SK-N-SH (cell line): ENCODE measurements at regions not wholly inside any gene's neighbourhood (a gene's known extent, or its start where the extent isn't known, plus 50 kb on each side); places are given as distances from the start of the nearest gene placed in this dataset.

ENCODE experiments used
- CTCF ChIA-PET: fragments of 300-600, 350-600 bp; formaldehyde crosslinking; extraction: SDS; loops from one replicate; lab custom pipeline; 2021; lab: Yijun Ruan, JAX
- POLR2A ChIA-PET: fragments of 350-600 bp; sonication (Branson Sonifier 250); formaldehyde crosslinking; extraction: SDS; loops from one replicate; lab custom pipeline; 2020; ENCODE audit warnings: antibody characterized with exemption, inconsistent platforms; lab: Yijun Ruan, JAX
- DNase-seq: peaks from one replicate; pipeline ENCODE4 v3.0.0; 2012
- H2AFZ ChIP-seq: fragments of 200-600 bp; sonication (generic); 2 replicates; pipeline ENCODE4 v1.8.1; 2016; ENCODE audit warnings: antibody characterized with exemption, mild to moderate bottlenecking, low read depth
- H3F3A ChIP-seq: fragments of 200-600 bp; sonication (generic); replicated peaks from 2 replicates; pipeline ENCODE3; 2016; ENCODE audit warnings: antibody characterized with exemption, mild to moderate bottlenecking; ENCODE audit not compliant: insufficient read depth
- H3K27ac ChIP-seq, 2 experiments: fragments of 200-500 bp in 1 of 2; fragments of 200-600 bp in 1 of 2; sonication (Bioruptor generic) in 1 of 2; sonication (generic), shearing (Covaris generic) in 1 of 2; 2 replicates each; pipeline versions ENCODE4 v1.5.1 to v1.6.1; 2014 to 2016; ENCODE audit warnings: low read depth in 2 of 2, inconsistent platforms in 1 of 2, low read length in 1 of 2, mild to moderate bottlenecking in 1 of 2, mixed read lengths in 1 of 2
- H3K27me3 ChIP-seq: fragments of 200-600 bp; sonication (generic), shearing (Covaris generic); 2 replicates; pipeline ENCODE4 v1.6.1; 2016; ENCODE audit warnings: mixed run types; ENCODE audit not compliant: insufficient read depth
- H3K36me3 ChIP-seq, 2 experiments: fragments of 200-500 bp in 1 of 2; fragments of 200-600 bp in 1 of 2; sonication (Bioruptor generic) in 1 of 2; sonication (generic) in 1 of 2; replicated peaks in 1 of 2; 2 replicates each; pipeline versions ENCODE3 to v1.5.1; 2014 to 2016; ENCODE audit warnings: low read length in 1 of 2, mild to moderate bottlenecking in 1 of 2; ENCODE audit not compliant: insufficient read depth in 2 of 2, control insufficient read depth in 1 of 2
- H3K4me1 ChIP-seq, 2 experiments: fragments of 200-500 bp in 1 of 2; fragments of 200-600 bp in 1 of 2; sonication (Bioruptor generic) in 1 of 2; sonication (generic), shearing (Covaris generic) in 1 of 2; 2 replicates each; pipeline versions ENCODE4 v1.5.1 to v1.6.1; 2014 to 2016; ENCODE audit warnings: low read depth in 1 of 2, low read length in 1 of 2, mixed run types in 1 of 2; ENCODE audit not compliant: insufficient read depth in 2 of 2, control insufficient read depth in 1 of 2
- H3K4me2 ChIP-seq: fragments of 200-600 bp; sonication (generic), shearing (Covaris generic); 2 replicates; pipeline ENCODE4 v1.6.1; 2017; ENCODE audit warnings: mixed run types
- H3K4me3 ChIP-seq, 2 experiments: fragments of 200-500 bp in 1 of 2; fragments of 200-600 bp in 1 of 2; sonication (Bioruptor generic) in 1 of 2; sonication (generic), shearing (Covaris generic) in 1 of 2; 2 replicates each; pipeline versions ENCODE4 v1.5.1 to v1.8.1; 2014 to 2016; ENCODE audit warnings: low read depth in 2 of 2, inconsistent platforms in 1 of 2, low read length in 1 of 2, mild to moderate bottlenecking in 1 of 2, mixed read lengths in 1 of 2, moderate library complexity in 1 of 2
- H3K79me2 ChIP-seq: fragments of 200-600 bp; sonication (generic); 2 replicates; pipeline ENCODE4 v1.8.1; 2017; ENCODE audit warnings: mild to moderate bottlenecking; ENCODE audit not compliant: insufficient read depth
- H3K9ac ChIP-seq: fragments of 200-600 bp; sonication (generic); 2 replicates; pipeline ENCODE4 v1.6.1; 2017; ENCODE audit warnings: mixed run types
- H3K9me2 ChIP-seq: fragments of 200-600 bp; sonication (generic); 2 replicates; pipeline ENCODE4 v1.6.1; 2017; ENCODE audit warnings: mixed run types
- H3K9me3 ChIP-seq: fragments of 200-600 bp; sonication (generic); 2 replicates; pipeline ENCODE4 v1.6.1; 2017; ENCODE audit warnings: mixed run types, mild to moderate bottlenecking, moderate library complexity
- H4K20me1 ChIP-seq: fragments of 200-600 bp; sonication (generic); 2 replicates; pipeline ENCODE4 v1.6.1; 2017; ENCODE audit warnings: mild to moderate bottlenecking, mixed run types; ENCODE audit not compliant: insufficient read depth
- CHD2 ChIP-seq: fragments of 150-350 bp; IDR thresholded peaks from 2 replicates; pipeline ENCODE4 v1.6.1; 2018; ENCODE audit warnings: low read length; ENCODE audit not compliant: partially characterized antibody
- CTCF ChIP-seq: fragments of 200-600 bp; sonication (generic); IDR thresholded peaks from 2 replicates; pipeline ENCODE4 v1.6.1; 2017; ENCODE audit warnings: antibody characterized with exemption, mild to moderate bottlenecking, moderate library complexity
- ELF1 ChIP-seq: IDR thresholded peaks from 2 replicates; pipeline ENCODE4 v1.4.0; 2012
- EZH2phosphoT487 ChIP-seq: fragments of 200-600 bp; sonication (generic); IDR thresholded peaks from 2 replicates; pipeline ENCODE4 v1.6.1; 2017; ENCODE audit warnings: low read depth, mixed run types, mild to moderate bottlenecking, antibody characterized with exemption, moderate library complexity, borderline replicate concordance
- FOXM1 ChIP-seq: IDR thresholded peaks from 2 replicates; pipeline ENCODE4 v1.4.0; 2012; ENCODE audit warnings: low read depth, mild to moderate bottlenecking
- GABPA ChIP-seq: IDR thresholded peaks from 2 replicates; pipeline ENCODE4 v1.4.0; 2012; ENCODE audit warnings: low read depth, mild to moderate bottlenecking
- IRF3 ChIP-seq: fragments of 150-350 bp; IDR thresholded peaks from 2 replicates; pipeline ENCODE4 v1.6.1; 2016; ENCODE audit warnings: mild to moderate bottlenecking, low read depth, low read length
- JUND ChIP-seq: IDR thresholded peaks from 2 replicates; pipeline ENCODE4 v1.4.0; 2012
- MAX ChIP-seq: IDR thresholded peaks from 2 replicates; pipeline ENCODE4 v1.4.0; 2012; ENCODE audit warnings: low read depth
- MXI1 ChIP-seq: IDR thresholded peaks from 2 replicates; pipeline ENCODE4 v1.6.1; 2012; ENCODE audit warnings: mild to moderate bottlenecking, low read depth, low read length, improper control_type of control experiment
- NFIC ChIP-seq: IDR thresholded peaks from 2 replicates; pipeline ENCODE4 v1.4.0; 2012; ENCODE audit warnings: borderline replicate concordance
- NRF1 ChIP-seq: IDR thresholded peaks from 2 replicates; pipeline ENCODE4 v1.6.1; 2012; ENCODE audit warnings: low read depth, mild to moderate bottlenecking, low read length
- PBX3 ChIP-seq: IDR thresholded peaks from 2 replicates; pipeline ENCODE4; 2012
- POLR2AphosphoS5 ChIP-seq: IDR thresholded peaks from 2 replicates; pipeline ENCODE4 v1.6.1; 2012; ENCODE audit warnings: low read depth, low read length
- RCOR1 ChIP-seq: fragments of 150-350 bp; IDR thresholded peaks from 2 replicates; pipeline ENCODE4 v1.6.1; 2017; ENCODE audit warnings: antibody characterized with exemption, low read length
- RFX5 ChIP-seq: IDR thresholded peaks from 2 replicates; pipeline ENCODE4 v1.6.1; 2012; ENCODE audit warnings: mild to moderate bottlenecking, improper control_type of control experiment, low read length
- RXRA ChIP-seq: IDR thresholded peaks from 2 replicates; pipeline ENCODE4 v1.4.0; 2012; ENCODE audit warnings: low read depth, mild to moderate bottlenecking, borderline replicate concordance
- SIN3A ChIP-seq: IDR thresholded peaks from 2 replicates; pipeline ENCODE4 v1.6.1; 2012; ENCODE audit warnings: low read depth, mild to moderate bottlenecking, low read length, moderate library complexity, borderline replicate concordance
- TCF12 ChIP-seq: IDR thresholded peaks from 2 replicates; pipeline ENCODE4 v1.4.0; 2012
- TEAD4 ChIP-seq: IDR thresholded peaks from 2 replicates; pipeline ENCODE4 v1.4.0; 2012; ENCODE audit warnings: mild to moderate bottlenecking, borderline replicate concordance; ENCODE audit not compliant: insufficient read depth
- USF1 ChIP-seq: IDR thresholded peaks from 2 replicates; pipeline ENCODE4 v1.4.0; 2012; ENCODE audit warnings: low read depth, borderline replicate concordance
- WGBS: methylation state at CpG from one replicate; pipeline ENCODE4 v1.1.6; 2017; ENCODE audit warnings: low lambda C conversion rate; 5-methylcytosine and 5-hydroxymethylcytosine counted together

GRCh38 chr5:39670955-39671354 lies 246.2 kb upstream of the DAB2 start:
- CTCF ChIA-PET: interaction anchor here (1.1 kb wide), 1 partner anchor 44 kb away, joined by 3 read pairs; no protein-coding TSS in a partner anchor
- no peaks in the 10 kb centered on the region for H3K4me1 ChIP-seq
- TF ChIP-seq ELF1 (no peak), NRF1 (no peak), RXRA (no peak), RFX5 (no peak), TEAD4 (no peak), POLR2AphosphoS5 (no peak), TCF12 (no peak), EZH2phosphoT487 (no peak), GABPA (no peak), JUND (no peak), RCOR1 (no peak), SIN3A (no peak), MXI1 (no peak), PBX3 (no peak)
- no peak overlapping the region for H3K27ac ChIP-seq
- no peaks in the 10 kb centered on the region for H4K20me1 ChIP-seq
- H2AFZ ChIP-seq: no peak overlapping the region
- no peak overlapping the region for H3K4me2 ChIP-seq
- H3K4me3 ChIP-seq: no peak overlapping the region
- no peak overlapping the region for H3K9ac ChIP-seq
- DNase-seq: no peak
- no peaks in the 10 kb centered on the region for H3K9me3 ChIP-seq
- H3K9me2 ChIP-seq: no peaks in the 10 kb centered on the region
- POLR2A ChIA-PET: no interaction called here
- no peaks in the 10 kb centered on the region; the same call in 1 of the 2 replicates for H3K27me3 ChIP-seq
- H3K79me2 ChIP-seq: no peaks in the 10 kb centered on the region
- no peaks in the 10 kb centered on the region for H3K36me3 ChIP-seq
- H3F3A ChIP-seq: no peaks in the 10 kb centered on the region

- Histone ChIP-seq H3F3A (no peaks in the 10 kb centered on the region), H3K79me2 (no peaks in the 10 kb centered on the region), H3K27me3 (no peaks in the 10 kb centered on the region; the same call in 1 of the 2 replicates), H3K9ac (no peak overlapping the region), H3K4me2 (no peak overlapping the region), H3K9me2 (no peaks in the 10 kb centered on the region), H3K36me3 (no peaks in the 10 kb centered on the region), H3K4me1 (no peaks in the 10 kb centered on the region), H3K9me3 (no peaks in the 10 kb centered on the region), H4K20me1 (no peaks in the 10 kb centered on the region), H3K27ac (no peak overlapping the region), H3K4me3 (no peak overlapping the region), H2AFZ (no peak overlapping the region)
- 11% methylated on average over 6 of the region's 6 CpGs for WGBS
- TF ChIP-seq FOXM1 (no peak), NFIC (no peak), CTCF (no peak), USF1 (no peak), IRF3 (no peak), RXRA (no peak), TEAD4 (no peak), CHD2 (no peak), MAX (no peak), TCF12 (no peak)
- POLR2A ChIA-PET: no interaction called here
- CTCF ChIA-PET: interaction anchor here (1.1 kb wide), 1 partner anchor 44 kb away, joined by 3 read pairs; no protein-coding TSS in a partner anchor
- no peak for DNase-seq
These were observed 245.6 kb upstream of the DAB2 start for GRCh38 chr5:39670391-39670790.
